T1000 (cell line): ENCODE measurements at regions not wholly inside any gene's neighbourhood (a gene's known extent, or its start where the extent isn't known, plus 50 kb on each side); places are given as distances from the start of the nearest gene placed in this dataset.
"Not testable (repeated sequence)": the region's sequence is repeated elsewhere in the genome, so short reads cannot be mapped to it uniquely, and the experiment has no call there.

ENCODE experiments used
- DNase-seq: peaks from one replicate; lab custom pipeline; 2025; ENCODE audit warnings: mixed read lengths; lab: John Stamatoyannopoulos, UW

DNA sequence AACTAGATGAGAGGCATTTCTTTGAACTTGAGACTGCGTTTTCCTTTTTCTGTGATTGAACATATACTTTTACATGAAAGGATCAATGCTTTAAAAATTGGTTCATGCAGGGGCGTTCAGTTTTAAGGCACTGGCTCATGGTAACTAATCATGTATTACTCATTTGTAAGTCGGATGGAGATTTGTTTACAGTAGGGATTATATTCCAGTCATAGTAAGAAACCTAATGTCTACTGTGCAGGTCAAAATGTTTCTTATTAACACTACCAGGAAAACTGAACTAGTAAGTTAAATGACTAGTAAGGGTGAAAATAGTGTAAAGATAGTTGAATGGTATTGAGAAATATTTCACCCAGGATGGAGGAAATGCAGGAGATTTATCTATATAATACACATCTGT lies 258.8 kb upstream of the GBE1 start:
- DNase-seq = no peak

DNA sequence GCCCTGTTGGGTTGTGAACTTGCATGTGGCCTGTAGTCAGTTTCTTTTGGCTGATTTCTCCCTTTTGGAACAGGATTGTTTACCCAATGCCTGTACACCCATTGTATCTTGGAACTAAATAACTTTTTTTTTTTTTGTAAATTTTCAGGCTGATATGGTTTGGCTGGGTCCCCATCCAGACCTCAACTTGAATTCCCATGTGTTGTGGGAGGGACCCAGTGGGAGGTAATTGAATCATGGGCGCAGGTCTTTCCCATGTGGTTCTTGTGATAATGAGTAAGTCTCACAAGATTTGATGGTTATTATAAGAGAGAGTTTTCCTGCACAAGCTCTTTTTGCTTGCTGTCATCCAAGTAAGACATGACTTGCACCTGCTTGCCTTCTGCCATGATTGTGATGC lies 253.8 kb upstream of the GBE1 start:
- DNase-seq = no peak

DNA sequence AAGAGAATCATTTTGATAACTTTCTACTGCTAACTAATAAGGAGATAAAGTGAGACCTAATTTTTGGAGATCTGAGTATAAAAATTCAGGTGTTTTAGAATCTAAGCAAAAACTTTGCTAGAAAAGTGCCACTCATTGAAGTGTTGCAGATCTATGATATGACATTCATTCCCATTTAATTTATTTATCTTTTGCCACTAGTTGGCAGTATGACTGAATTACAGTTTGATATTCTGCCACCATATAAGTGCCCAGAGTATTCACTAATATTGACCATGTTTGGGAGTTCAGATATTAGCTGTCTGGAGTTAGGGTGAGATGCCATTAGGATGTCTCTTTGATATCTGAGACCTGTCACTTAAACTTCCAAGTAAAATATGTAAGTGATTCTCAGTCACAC lies 251.3 kb upstream of the GBE1 start:
- DNase-seq = no peak

DNA sequence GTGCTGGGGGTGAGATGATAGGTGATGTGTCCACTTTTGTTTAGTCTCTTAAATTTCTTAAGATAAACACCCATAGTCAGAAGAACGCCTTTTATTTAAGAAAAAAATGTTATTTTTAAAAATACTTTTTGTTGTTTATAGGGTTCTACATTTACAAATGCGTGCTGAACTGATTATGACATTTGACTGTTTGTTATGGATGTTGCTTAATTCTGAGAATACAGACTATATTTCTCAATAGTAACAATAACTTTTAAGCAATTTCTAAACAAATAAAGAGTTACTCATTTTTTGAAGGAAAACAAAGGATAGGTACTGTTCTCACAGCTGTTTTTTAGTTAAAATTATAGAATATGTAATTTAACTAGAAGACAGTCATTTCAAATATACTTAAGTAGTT lies 249.9 kb upstream of the GBE1 start:
- no peak for DNase-seq

DNA sequence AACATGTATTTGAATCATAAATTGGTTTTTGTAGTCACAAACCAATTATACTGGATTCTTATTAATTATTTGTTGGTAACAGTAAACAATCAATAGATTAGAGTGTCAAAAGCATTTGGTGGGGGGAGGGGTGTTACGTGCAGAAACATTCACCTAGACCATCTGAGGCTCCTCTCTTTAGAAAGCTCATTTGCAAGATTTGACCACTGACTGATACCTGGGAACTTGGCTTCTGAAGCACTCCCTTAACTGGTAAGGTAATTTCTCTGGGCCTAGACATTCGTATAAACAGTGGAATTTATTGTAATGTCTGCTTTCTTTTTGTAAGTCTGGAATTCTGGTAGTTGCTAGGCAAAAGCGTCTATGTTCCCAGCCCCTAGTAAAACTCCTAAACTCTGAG lies 243.8 kb upstream of the GBE1 start:
- no peak for DNase-seq

DNA sequence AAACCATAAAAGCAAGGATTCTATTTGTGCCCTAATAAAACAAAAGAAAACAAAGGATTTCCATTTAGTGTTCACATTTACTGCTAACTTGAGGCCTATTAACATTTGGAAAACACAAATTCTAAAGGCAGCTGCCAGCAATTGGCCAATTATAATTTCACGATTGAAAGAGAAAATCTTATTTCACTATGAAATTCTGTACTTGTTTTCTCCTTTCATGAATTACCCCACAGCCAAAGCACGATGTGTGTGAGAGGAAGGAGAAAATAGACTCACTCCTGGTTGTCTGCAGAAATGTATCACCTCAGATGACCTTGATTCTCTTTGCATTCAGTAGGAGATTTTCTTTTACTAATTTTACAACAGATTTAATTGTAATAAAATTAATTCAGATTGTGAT lies 242.8 kb upstream of the GBE1 start:
- DNase-seq = no peak

DNA sequence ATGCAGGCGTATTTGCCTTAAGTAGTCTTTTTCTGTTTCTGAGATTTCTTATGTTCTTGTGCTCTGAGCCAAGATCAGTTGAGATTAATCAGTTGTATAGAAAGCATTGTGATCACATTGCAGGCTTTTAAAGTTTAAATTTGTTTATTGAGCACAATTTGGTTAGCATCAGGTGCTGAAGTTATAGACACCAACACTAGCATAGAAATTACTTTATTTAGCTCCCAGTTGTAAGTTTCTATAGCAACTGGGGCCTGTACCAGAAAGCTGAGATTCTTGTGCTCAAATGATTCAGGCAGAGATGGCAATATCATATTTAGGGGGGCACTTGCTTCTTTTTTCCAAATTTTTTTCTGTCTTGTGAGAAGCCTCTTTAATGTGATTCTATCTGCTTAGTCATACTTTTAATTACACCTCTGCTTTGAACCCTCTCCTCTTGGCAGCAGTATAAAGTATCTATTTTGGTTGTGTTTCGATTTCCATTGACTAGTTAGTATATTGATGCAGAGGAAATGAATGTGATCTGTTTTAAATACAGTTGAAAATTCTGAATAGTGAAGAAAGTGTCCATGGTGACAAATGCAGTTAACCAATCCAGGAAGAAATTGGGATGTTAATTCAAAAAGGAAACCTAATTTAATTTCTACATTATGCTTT lies 241.7 kb upstream of the GBE1 start:
- no peak for DNase-seq

DNA sequence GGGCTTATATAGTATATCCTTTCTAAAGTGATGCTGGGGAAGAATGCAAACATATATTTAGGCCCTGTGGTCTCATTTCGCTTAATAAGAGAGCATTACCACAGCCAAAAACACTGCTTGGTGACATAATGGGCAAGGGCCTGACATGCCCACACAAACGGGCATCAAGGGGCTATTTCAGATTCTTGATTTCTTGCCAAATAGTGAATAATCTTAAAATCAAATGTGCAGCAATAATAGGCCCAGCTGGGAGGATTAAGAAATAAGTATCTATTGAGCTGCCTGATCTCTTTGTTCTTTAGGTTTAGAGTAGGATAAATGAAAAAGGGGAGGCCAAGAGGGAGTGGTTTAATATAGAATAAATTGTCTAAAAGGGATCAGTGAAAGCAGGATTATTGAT lies 241.0 kb upstream of the GBE1 start:
- no peak for DNase-seq

DNA sequence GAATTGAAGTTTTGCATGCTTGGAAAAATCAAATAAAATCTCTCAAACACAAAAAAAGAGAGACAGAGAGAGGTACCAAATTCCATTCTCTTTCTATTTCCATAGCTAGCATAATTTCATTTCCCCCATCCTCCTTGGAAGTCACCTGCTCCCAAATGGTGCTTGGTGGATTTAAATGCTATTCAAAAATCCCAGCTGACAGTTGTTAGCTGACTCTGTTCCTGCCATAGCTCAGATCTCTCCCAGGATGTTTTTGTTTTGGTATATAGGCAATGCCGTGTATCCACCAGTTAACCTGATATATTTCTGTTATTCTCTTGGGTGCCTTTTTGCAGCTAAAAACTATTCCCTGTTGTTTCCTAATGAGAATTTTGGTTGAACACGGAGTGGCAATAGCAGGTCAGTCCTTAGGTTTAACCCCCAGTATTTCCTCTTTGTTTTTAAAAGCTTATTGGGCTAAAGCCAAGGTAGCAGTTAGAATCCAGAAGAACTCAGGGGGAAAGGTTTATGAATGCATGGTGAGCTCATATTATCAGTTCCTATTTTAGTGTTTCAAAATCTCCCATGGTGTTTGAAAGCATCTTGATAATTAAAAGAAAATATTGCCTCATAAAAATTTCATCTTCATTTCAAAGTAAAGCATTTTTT lies 240.0 kb upstream of the GBE1 start:
- no peak for DNase-seq

DNA sequence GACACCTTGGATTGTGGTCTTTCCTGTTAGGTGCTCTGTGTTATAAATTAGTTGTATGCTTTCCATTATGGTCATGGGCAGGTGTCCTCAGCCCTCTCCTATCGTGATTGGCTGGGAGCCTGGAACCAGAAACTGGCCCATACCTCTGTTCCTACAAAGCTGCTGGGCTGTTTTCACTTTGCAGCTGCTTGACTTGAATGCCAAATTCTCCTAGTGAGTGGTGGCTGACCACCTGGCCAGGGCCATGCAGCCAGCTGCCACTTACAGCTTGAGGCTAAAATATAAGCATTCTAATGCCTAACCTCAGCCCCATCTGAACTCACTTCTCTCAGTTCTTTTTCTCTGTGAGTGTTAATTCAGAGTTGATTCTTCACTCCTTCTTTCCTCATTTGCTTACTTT lies 239.3 kb upstream of the GBE1 start:
- DNase-seq = no peak

DNA sequence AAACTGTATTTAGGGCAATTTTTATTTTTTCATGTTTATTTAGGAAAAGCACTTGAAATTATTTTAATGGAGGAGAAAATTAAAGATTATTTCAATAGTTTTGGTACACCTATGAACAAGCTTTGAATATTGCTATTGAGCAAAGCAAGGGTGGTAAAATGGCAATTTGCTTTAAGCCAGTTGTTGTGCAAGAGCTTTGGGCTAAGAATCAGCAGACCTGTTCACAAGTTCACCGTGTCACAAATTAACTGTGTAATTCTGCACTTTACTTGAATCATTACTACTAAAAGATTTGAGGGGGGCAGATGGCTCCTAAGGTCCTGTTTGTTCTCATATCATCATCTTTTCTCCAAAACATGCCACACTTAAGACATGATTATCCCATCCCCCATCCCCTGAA lies 238.9 kb upstream of the GBE1 start:
- DNase-seq = no peak

DNA sequence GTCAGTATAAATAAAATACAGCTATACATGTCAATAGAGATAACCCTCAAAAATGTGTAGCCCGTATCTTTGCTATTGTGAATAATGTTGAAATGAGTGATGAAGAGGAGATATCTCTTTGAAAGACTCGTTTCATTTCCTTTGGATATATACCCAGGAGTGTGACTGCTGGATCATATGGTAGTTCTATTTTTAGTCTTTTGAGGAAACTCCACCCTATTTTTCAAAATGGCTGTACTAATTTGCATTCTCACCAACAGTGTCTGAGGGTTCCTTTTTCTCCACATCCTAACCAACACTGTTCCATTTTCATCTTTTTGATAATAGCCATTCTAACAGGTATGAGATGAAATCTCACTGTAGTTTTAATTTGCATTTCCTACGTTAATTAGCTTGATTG lies 237.5 kb upstream of the GBE1 start:
- DNase-seq = no peak

DNA sequence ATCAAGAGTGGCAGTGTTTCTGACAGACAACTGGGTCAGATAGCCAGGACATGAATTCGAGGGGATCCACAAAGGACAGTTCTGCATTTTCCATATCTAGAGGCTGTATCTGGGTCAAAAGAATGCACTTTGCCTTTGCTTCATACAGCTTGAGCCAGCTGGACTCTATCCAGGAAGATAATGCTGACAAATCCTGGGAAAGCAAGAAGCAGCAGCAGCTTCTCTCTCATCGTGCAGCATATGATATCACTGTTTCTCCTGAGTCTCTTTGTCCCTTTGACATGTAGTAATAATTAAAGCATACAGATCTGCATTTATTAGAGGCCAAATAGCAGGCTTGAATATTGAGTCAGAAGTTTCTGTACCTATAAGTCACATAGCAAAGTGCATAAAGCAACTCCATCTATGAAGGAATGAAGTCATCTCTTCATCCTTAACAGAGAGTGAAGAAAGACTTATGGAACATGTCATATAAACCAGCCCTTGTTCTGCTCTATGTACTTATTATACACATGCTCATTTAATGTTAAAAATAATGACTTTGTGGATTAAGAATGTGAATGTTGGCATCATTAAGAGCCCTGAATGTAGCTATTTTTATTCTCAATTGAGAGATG lies 236.8 kb upstream of the GBE1 start:
- DNase-seq = no peak

DNA sequence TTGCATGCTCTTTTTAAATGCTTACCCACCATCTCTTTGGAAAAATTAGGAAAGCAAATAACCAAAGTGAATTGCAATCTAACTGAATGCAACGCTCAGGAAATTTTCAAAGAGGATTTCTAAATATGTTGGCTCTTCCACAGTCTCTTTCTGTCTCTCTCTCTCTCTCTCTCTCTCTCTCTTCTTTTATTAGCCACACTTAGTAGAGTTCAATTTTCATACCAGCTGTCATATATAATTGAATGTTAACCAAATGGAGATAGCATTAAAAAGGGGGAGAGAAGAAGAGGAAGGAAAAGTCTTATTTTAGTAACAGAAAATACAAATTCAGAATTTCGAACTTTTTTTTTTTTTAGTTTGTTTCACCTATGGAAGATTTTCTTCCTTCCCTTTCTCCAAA lies 235.9 kb upstream of the GBE1 start:
- no peak for DNase-seq

DNA sequence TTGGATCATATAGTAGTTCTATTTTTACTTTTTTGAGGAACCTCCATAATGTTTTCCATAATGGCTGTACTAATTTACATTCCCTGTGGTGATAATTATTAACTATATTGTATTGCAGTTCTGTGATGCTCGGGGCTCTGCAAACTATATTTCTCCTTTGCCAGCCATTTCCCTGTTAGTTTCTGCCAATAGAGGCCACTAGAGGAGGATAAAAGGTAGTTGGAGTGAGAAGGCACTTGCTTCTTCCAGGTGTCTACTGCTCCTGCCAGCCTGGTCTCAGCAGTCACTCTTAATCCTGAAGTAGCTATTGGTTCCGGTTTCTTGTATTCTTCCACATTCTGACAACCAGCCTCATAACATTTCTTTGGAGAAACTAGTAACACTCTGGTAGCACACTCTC lies 233.9 kb upstream of the GBE1 start:
- no peak for DNase-seq

DNA sequence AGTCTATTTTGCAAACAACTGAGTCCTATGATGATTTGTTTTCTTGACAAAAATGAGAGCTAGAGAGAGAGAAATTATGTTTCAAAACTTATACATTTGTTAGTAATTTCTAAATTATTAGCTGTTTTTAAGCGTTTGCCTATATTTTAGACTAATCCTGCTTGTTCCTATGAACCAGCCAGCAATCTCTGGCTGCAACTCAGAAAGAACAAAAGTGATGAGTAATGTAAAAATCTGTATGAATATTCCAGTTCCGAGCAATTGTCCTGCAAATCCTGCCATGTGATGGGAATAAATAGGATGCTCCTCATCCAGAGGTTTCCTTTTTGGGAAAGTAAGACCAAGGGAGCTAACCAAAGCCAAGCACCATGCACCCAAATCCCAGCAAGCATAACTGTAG lies 228.3 kb upstream of the GBE1 start:
- DNase-seq = no peak

DNA sequence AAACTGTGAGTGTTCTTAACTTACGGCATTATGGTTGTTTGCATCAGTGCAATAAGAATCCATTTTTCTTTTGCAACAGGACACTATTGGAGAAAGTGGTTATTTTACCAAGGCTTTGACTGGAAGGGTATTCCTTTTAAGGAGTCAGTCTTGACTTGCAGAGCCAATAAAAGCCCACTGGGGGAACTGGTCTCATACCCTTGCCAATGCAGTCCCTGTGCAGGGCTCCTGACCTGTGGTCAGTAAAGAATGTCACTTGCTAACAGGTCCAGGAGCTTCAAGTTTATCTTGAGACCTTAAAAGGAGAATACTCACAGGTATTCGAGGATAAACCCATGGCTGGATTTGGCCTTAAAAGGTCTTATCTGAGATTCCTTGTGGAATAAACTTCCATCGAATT lies 227.8 kb upstream of the GBE1 start:
- no peak for DNase-seq

DNA sequence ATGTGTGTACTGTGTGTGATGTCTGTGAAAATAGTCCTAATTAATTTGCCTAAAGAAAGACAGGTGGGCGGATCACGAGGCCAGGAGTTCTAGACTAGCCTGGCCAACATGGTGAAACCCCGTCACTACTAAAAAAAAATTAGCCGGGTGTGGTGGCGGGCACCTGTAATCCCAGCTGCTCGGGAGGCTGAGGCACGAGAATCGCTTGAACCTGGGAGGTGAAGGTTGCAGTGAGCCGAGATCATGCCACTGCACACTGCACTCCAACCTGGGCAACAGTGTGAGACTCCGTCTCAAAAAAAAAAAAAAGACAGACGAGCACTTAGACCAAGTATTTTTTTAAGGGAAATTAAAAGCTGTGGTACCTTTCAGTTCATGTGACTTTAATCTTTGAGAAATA lies 226.0 kb upstream of the GBE1 start:
- not testable (repeated sequence) for DNase-seq

DNA sequence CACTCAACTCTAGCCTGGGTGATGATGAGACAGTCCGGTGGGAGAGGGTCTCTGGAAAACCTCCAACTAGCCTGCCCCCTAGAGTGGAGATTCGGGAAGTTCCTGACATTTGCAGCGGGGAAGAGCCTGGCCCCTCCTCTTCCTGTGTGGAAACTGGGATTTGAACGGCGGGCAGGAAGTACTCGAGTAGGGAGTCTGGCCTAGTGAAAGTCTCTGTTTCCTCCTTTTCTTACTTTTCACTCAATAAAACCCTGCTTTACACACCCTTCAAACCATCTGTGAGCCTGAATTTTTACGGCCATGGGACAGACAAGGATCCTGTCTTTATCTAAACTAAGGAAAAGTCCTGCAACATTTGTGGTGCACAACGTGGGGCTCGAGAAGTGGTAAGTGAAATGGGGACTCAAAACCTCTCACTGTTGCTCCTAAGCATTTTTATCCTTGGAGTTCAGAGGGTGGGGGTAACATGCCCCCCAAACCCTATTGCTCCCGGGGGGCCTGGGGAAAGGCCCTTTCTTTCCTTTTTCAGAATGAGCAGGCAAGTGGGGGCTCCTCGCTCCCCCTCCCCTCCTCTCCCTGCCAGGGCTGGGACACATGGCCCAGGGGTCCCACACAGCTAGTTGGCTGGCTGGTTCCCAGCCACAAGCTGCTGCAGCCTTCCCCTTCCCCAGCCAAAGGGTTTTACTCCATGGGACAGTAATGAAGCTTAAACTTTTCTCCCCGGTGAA lies 224.7 kb upstream of the GBE1 start:
- no peak for DNase-seq

DNA sequence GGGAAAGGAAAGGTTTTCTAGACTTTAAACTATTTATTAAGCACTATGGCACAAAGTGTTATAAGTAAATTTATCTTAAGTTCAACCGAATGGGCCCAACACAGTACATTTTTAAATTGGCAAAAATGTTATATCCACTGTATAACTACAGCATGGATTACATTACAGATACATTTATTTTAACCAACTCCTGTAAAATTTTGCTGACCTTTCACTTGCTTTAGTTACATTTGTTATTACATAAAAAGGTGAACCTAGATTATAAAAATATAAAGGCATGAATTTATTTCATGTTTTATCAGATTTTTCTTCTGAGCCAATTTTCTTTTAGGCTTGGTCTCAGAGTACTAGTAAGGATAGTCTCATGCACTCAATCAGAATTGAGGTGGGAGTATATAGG lies 221.9 kb upstream of the GBE1 start:
- no peak for DNase-seq

DNA sequence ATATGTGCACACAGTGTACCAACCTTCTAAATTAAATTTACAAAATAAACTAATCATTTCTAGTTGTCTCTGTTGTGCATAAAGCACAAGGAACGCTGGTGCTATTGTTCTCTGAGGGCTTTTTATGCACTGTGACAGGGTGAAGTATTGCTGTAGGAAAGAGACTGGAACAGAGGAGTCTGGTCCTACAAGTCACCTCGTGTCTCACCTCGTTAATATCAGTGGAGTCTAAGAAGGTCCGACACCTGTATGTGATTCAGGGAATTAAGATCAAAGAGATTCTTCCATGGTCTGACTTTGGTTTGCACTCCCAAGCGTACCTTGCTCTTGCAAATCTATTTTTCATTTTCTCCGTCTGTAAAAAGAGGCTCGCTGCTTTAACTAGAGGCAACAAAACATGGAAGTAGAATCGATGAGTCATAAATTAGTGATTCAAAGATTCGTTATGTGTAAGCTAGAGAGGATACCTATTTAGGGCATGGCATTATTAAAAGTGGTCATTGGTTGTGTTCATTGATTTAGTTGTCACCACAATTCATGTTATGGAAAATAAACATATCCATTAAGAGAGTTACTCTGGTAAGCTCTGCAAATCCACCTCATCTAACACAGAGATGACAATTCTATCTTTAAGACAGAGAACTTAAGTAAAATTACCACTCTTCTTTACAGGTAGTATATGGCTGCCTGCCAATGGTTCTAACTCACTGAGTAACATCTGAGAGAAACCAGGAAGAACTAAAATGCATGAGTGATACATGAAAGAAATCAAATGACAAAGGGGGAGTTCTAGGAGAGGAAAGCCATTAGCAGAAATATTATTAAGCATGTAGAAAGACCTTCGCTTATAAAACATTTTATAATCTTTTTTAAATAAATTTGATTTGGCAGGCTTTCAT lies 219.4 kb upstream of the GBE1 start:
- no peak for DNase-seq

DNA sequence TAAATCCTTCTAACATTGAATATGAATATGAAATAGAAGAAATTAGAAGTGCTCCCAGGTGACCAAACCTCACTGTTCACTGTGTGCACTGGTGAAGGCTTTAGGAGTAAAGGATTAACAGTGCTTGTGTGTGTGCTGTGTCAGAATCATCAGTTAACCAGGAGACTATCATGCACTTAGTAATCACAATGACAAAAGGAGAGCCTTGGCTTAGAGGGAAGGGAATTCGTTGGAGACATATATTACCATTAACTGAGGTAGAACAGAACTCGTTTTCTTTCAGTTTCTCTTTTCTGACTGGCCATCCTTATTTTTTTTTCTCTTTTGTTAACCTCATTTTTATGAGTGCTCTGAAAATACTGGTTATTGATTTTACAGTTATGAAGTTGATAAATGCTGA lies 213.3 kb upstream of the GBE1 start:
- no peak for DNase-seq
